ENCODE measurements at regions not wholly inside any gene's neighbourhood (a gene's known extent, or its start where the extent isn't known, plus 50 kb on each side); places are given as distances from the start of the nearest gene placed in this dataset.

- CTCF ChIA-PET (ENCODE audit: partially characterized antibody) = no interaction called here
- no peaks in the 10 kb centered on the region for H3K27me3 Mint-ChIP-seq
- H3K36me3 ChIP-seq (ENCODE audit: insufficient read depth, low read length) = no peaks in the 10 kb centered on the region
- no peaks in the 10 kb centered on the region for H3K36me3 Mint-ChIP-seq
- H3K4me1 Mint-ChIP-seq = no peaks in the 10 kb centered on the region
- H3K4me1 ChIP-seq (ENCODE audit: insufficient read depth, low read length) = no peaks in the 10 kb centered on the region
- H3K9me3 Mint-ChIP-seq = peaks cover 0 to 46% (median 26%) of the 10 kb centered on the region in 8 donors
- H3K4me3 Mint-ChIP-seq = no peak overlapping the region
- H3K27ac ChIP-seq (ENCODE audit: low read depth, low read length) = no peak overlapping the region
- POLR2A ChIA-PET (ENCODE audit: partially characterized antibody) = no interaction called here
- H3K27me3 ChIP-seq (ENCODE audit: insufficient read depth, low read length) = no peaks in the 10 kb centered on the region
- DNase-seq = peak in 1 of 5 donors; percentile 16
- no peak overlapping the region for H3K4me3 ChIP-seq (ENCODE audit: low read length in 2 of 2)
- H3K27ac Mint-ChIP-seq = no peak overlapping the region
- no peaks in the 10 kb centered on the region for H3K9me3 ChIP-seq (ENCODE audit: control insufficient read depth in 1 of 2, low read length in 2 of 2)
- intact Hi-C loops (cut with micrococcal nuclease) = no loop called here
Measured at GRCh38 chr11:38019072-38019775, 1421.2 kb upstream of the RAG2 start.

GRCh38 chr11:38014405-38014804 lies 1416.4 kb upstream of the RAG2 start:
- H3K4me1 ChIP-seq (ENCODE audit: insufficient read depth, low read length) = no peaks in the 10 kb centered on the region
- H3K9me3 Mint-ChIP-seq = peaks cover 0 to 15% (median 4%) of the 10 kb centered on the region in 8 donors
- no peaks in the 10 kb centered on the region for H3K27me3 ChIP-seq (ENCODE audit: insufficient read depth, low read length)
- no peak overlapping the region for H3K27ac ChIP-seq (ENCODE audit: low read depth, low read length)
- H3K36me3 Mint-ChIP-seq = no peaks in the 10 kb centered on the region
- no peaks in the 10 kb centered on the region for H3K4me1 Mint-ChIP-seq
- no peak overlapping the region for H3K4me3 Mint-ChIP-seq
- intact Hi-C loops (cut with micrococcal nuclease) = no loop called here
- H3K27me3 Mint-ChIP-seq = no peaks in the 10 kb centered on the region
- DNase-seq = no peak
- ChIA-PET CTCF (ENCODE audit: partially characterized antibody) (no interaction called here), POLR2A (ENCODE audit: partially characterized antibody) (no interaction called here)
- no peak overlapping the region for H3K4me3 ChIP-seq (ENCODE audit: low read length in 2 of 2)
- H3K9me3 ChIP-seq (ENCODE audit: control insufficient read depth in 1 of 2, low read length in 2 of 2) = no peaks in the 10 kb centered on the region
- H3K27ac Mint-ChIP-seq = no peak overlapping the region
- H3K36me3 ChIP-seq (ENCODE audit: insufficient read depth, low read length) = no peaks in the 10 kb centered on the region

GRCh38 chr11:38013157-38013556 lies 1415.1 kb upstream of the RAG2 start:
- H3K4me1 Mint-ChIP-seq = no peaks in the 10 kb centered on the region
- Histone ChIP-seq H3K4me1 (ENCODE audit: insufficient read depth, low read length) (no peaks in the 10 kb centered on the region), H3K4me3 (ENCODE audit: low read length in 2 of 2) (no peak overlapping the region), H3K27ac (ENCODE audit: low read depth, low read length) (no peak overlapping the region), H3K36me3 (ENCODE audit: insufficient read depth, low read length) (no peaks in the 10 kb centered on the region), H3K9me3 (ENCODE audit: control insufficient read depth in 1 of 2, low read length in 2 of 2) (no peaks in the 10 kb centered on the region), H3K27me3 (ENCODE audit: insufficient read depth, low read length) (no peaks in the 10 kb centered on the region)
- H3K27me3 Mint-ChIP-seq = no peaks in the 10 kb centered on the region
- ChIA-PET POLR2A (ENCODE audit: partially characterized antibody) (no interaction called here), CTCF (ENCODE audit: partially characterized antibody) (no interaction called here)
- H3K36me3 Mint-ChIP-seq = no peaks in the 10 kb centered on the region
- H3K27ac Mint-ChIP-seq = no peak overlapping the region
- H3K4me3 Mint-ChIP-seq = no peak overlapping the region
- no peak for DNase-seq
- intact Hi-C loops (cut with micrococcal nuclease) = no loop called here
- H3K9me3 Mint-ChIP-seq = peaks cover 0 to 11% (median 4%) of the 10 kb centered on the region in 8 donors

DNA sequence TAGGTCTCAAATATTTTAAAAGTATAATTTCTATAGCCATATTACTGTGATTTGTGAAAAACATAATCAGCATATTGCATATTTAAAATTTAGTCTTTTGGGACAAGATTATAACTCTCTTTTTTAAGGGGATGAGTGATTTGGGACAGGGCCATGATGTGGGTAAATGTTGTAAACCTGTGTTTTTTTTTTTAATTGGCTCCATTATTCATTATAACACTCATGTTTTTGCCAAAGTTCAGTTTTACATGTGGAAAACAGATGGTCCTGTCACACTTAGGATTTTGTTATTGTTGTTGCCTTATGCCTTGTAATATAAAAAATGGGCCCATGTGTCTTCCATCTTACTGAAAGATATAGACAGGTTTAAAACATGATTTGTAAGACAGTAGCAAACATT lies 1413.5 kb upstream of the RAG2 start:
- peaks cover 0 to 10% (median 4%) of the 10 kb centered on the region in 8 donors for H3K9me3 Mint-ChIP-seq
- H3K27ac Mint-ChIP-seq = no peak overlapping the region
- CTCF ChIA-PET (ENCODE audit: partially characterized antibody) = no interaction called here

GRCh38 chr11:38009932-38010331 lies 1411.9 kb upstream of the RAG2 start:
- POLR2A ChIA-PET (ENCODE audit: partially characterized antibody) = no interaction called here
- H3K9me3 ChIP-seq (ENCODE audit: control insufficient read depth in 1 of 2, low read length in 2 of 2) = no peaks in the 10 kb centered on the region
- no peak overlapping the region for H3K27ac Mint-ChIP-seq

More for the DNA sequence above, 1413.5 kb upstream of the RAG2 start:
- no peaks in the 10 kb centered on the region for H3K27me3 ChIP-seq (ENCODE audit: insufficient read depth, low read length)
- no peaks in the 10 kb centered on the region for H3K4me1 Mint-ChIP-seq
- H3K27ac ChIP-seq (ENCODE audit: low read depth, low read length) = no peak overlapping the region
- no peaks in the 10 kb centered on the region for H3K9me3 ChIP-seq (ENCODE audit: control insufficient read depth in 1 of 2, low read length in 2 of 2)
- no peak overlapping the region for H3K4me3 Mint-ChIP-seq
- POLR2A ChIA-PET (ENCODE audit: partially characterized antibody) = no interaction called here
- H3K27me3 Mint-ChIP-seq = no peaks in the 10 kb centered on the region
- H3K4me1 ChIP-seq (ENCODE audit: insufficient read depth, low read length) = no peaks in the 10 kb centered on the region
- H3K4me3 ChIP-seq (ENCODE audit: low read length in 2 of 2) = no peak overlapping the region
- H3K36me3 ChIP-seq (ENCODE audit: insufficient read depth, low read length) = no peaks in the 10 kb centered on the region
- no peak for DNase-seq
- H3K36me3 Mint-ChIP-seq = no peaks in the 10 kb centered on the region
- intact Hi-C loops (cut with micrococcal nuclease) = no loop called here

GRCh38 chr11:38006466-38006865 lies 1408.4 kb upstream of the RAG2 start:
- Histone ChIP-seq H3K27me3 (ENCODE audit: insufficient read depth, low read length) (no peaks in the 10 kb centered on the region), H3K4me3 (ENCODE audit: low read length in 2 of 2) (no peak overlapping the region), H3K27ac (ENCODE audit: low read depth, low read length) (no peak overlapping the region), H3K9me3 (ENCODE audit: control insufficient read depth in 1 of 2, low read length in 2 of 2) (no peaks in the 10 kb centered on the region), H3K36me3 (ENCODE audit: insufficient read depth, low read length) (no peaks in the 10 kb centered on the region), H3K4me1 (ENCODE audit: insufficient read depth, low read length) (no peaks in the 10 kb centered on the region)
- peaks cover 0 to 27% (median 5%) of the 10 kb centered on the region in 8 donors for H3K9me3 Mint-ChIP-seq
- no peaks in the 10 kb centered on the region for H3K36me3 Mint-ChIP-seq
- intact Hi-C loops (cut with micrococcal nuclease) = no loop called here
- ChIA-PET CTCF (ENCODE audit: partially characterized antibody) (no interaction called here), POLR2A (ENCODE audit: partially characterized antibody) (no interaction called here)
- no peaks in the 10 kb centered on the region for H3K4me1 Mint-ChIP-seq
- H3K4me3 Mint-ChIP-seq = no peak overlapping the region
- no peaks in the 10 kb centered on the region for H3K27me3 Mint-ChIP-seq
- no peak for DNase-seq
- H3K27ac Mint-ChIP-seq = no peak overlapping the region

More at GRCh38 chr11:38009932-38010331, 1411.9 kb upstream of the RAG2 start:
- H3K27me3 Mint-ChIP-seq = no peaks in the 10 kb centered on the region
- Histone ChIP-seq H3K36me3 (ENCODE audit: insufficient read depth, low read length) (no peaks in the 10 kb centered on the region), H3K4me3 (ENCODE audit: low read length in 2 of 2) (no peak overlapping the region), H3K27ac (ENCODE audit: low read depth, low read length) (no peak overlapping the region), H3K27me3 (ENCODE audit: insufficient read depth, low read length) (no peaks in the 10 kb centered on the region), H3K4me1 (ENCODE audit: insufficient read depth, low read length) (no peaks in the 10 kb centered on the region)
- no peak for DNase-seq
- intact Hi-C loops (cut with micrococcal nuclease) = no loop called here
- CTCF ChIA-PET (ENCODE audit: partially characterized antibody) = no interaction called here
- no peak overlapping the region for H3K4me3 Mint-ChIP-seq
- H3K4me1 Mint-ChIP-seq = no peaks in the 10 kb centered on the region
- peaks cover 0 to 9% (median 5%) of the 10 kb centered on the region in 8 donors for H3K9me3 Mint-ChIP-seq
- H3K36me3 Mint-ChIP-seq = no peaks in the 10 kb centered on the region

DNA sequence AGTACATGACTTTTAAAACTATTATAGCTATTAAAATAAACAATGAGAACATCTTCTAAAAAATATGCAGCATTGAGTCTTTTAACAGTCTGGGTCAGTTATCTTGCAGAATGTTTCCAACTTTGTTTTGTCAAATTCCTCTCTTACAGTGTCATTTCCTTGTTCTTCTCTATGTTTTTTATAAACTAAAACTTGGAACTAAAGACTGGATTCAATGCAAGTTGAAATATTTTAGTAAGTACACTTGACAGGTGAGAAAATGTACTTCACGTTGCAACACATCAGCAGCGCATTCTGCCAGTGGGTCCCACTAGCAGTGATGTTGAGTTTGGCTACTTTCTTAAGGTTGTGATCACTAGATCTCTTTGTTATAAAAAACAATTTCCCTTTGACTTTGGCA lies 1407.6 kb upstream of the RAG2 start:
- no peaks in the 10 kb centered on the region for H3K9me3 ChIP-seq (ENCODE audit: control insufficient read depth in 1 of 2, low read length in 2 of 2)
- no peaks in the 10 kb centered on the region for H3K36me3 ChIP-seq (ENCODE audit: insufficient read depth, low read length)
- H3K9me3 Mint-ChIP-seq = peaks cover 0 to 27% (median 5%) of the 10 kb centered on the region in 8 donors
- H3K27me3 Mint-ChIP-seq = no peaks in the 10 kb centered on the region
- POLR2A ChIA-PET (ENCODE audit: partially characterized antibody) = no interaction called here
- DNase-seq = no peak
- CTCF ChIA-PET (ENCODE audit: partially characterized antibody) = no interaction called here
- intact Hi-C loops (cut with micrococcal nuclease) = no loop called here
- no peak overlapping the region for H3K4me3 ChIP-seq (ENCODE audit: low read length in 2 of 2)
- H3K4me1 ChIP-seq (ENCODE audit: insufficient read depth, low read length) = no peaks in the 10 kb centered on the region
- H3K4me1 Mint-ChIP-seq = no peaks in the 10 kb centered on the region
- no peak overlapping the region for H3K27ac Mint-ChIP-seq
- H3K4me3 Mint-ChIP-seq = no peak overlapping the region
- H3K27me3 ChIP-seq (ENCODE audit: insufficient read depth, low read length) = no peaks in the 10 kb centered on the region
- H3K36me3 Mint-ChIP-seq = no peaks in the 10 kb centered on the region
- no peak overlapping the region for H3K27ac ChIP-seq (ENCODE audit: low read depth, low read length)

DNA sequence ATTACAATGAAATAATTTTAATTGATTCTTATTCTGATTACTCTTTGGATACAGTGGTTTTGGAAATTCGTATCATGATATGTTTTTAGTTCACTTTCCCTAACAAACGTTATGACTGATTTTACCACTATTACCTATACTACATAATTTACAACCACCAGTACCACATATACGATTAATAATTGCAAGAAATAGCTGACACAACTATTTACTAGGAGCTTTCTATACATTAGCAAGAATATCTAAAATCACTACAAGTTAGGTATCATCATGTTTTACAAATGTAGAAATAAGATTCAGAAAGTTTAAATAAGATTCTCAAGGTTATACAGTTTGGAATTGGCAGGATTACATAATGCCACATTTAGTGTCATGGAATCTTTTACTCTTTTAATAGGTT lies 1401.1 kb upstream of the RAG2 start:
- H3K36me3 Mint-ChIP-seq = no peaks in the 10 kb centered on the region

More for the DNA sequence above, 1401.1 kb upstream of the RAG2 start:
- CTCF ChIA-PET (ENCODE audit: partially characterized antibody) = no interaction called here
- H3K9me3 ChIP-seq (ENCODE audit: control insufficient read depth in 1 of 2, low read length in 2 of 2) = no peaks in the 10 kb centered on the region
- no peaks in the 10 kb centered on the region for H3K36me3 ChIP-seq (ENCODE audit: insufficient read depth, low read length)
- POLR2A ChIA-PET (ENCODE audit: partially characterized antibody) = no interaction called here
- intact Hi-C loops (cut with micrococcal nuclease) = no loop called here
- no peak overlapping the region for H3K4me3 ChIP-seq (ENCODE audit: low read length in 2 of 2)
- no peak for DNase-seq
- Mint-ChIP-seq H3K27me3 (no peaks in the 10 kb centered on the region), H3K4me3 (no peak overlapping the region), H3K27ac (no peak overlapping the region), H3K9me3 (peaks cover 2 to 15% (median 5%) of the 10 kb centered on the region in 8 donors), H3K4me1 (no peaks in the 10 kb centered on the region)
- H3K4me1 ChIP-seq (ENCODE audit: insufficient read depth, low read length) = no peaks in the 10 kb centered on the region
- H3K27me3 ChIP-seq (ENCODE audit: insufficient read depth, low read length) = no peaks in the 10 kb centered on the region
- H3K27ac ChIP-seq (ENCODE audit: low read depth, low read length) = no peak overlapping the region

All from CD4-positive, alpha-beta memory T cell (primary cell).